Esophagus (tissue), 2 donors: ENCODE measurements at regions not wholly inside any gene's neighbourhood (a gene's known extent, or its start where the extent isn't known, plus 50 kb on each side); places are given as distances from the start of the nearest gene placed in this dataset.

Source experiments
- H3K27ac ChIP-seq, 2 donors: one replicate each; pipeline ENCODE4 v1.5.1; 2013; ENCODE audit warnings: low read depth in 2 of 2, mild to moderate bottlenecking in 2 of 2, inconsistent platforms in 1 of 2, low read length in 1 of 2, moderate library complexity in 1 of 2
- H3K27me3 ChIP-seq, 2 donors: one replicate each; pipeline ENCODE4 v1.6.1; 2013; ENCODE audit warnings: low read length in 2 of 2, control low read depth in 1 of 2, mild to moderate bottlenecking in 1 of 2; ENCODE audit not compliant: insufficient read depth in 2 of 2, control insufficient read depth in 1 of 2
- H3K36me3 ChIP-seq, 2 donors: one replicate each; pipeline ENCODE4 v1.6.1; 2013; ENCODE audit warnings: low read length in 1 of 2; ENCODE audit not compliant: control insufficient read depth in 2 of 2, insufficient read depth in 2 of 2
- H3K4me1 ChIP-seq, 2 donors: one replicate each; pipeline ENCODE4 v1.6.1; 2013; ENCODE audit warnings: low read length in 1 of 2; ENCODE audit not compliant: control insufficient read depth in 2 of 2, insufficient read depth in 2 of 2
- H3K4me3 ChIP-seq, 2 donors: one replicate each; pipeline ENCODE4 v1.5.1; 2013; ENCODE audit warnings: low read length in 2 of 2, mild to moderate bottlenecking in 2 of 2, low read depth in 1 of 2, moderate library complexity in 1 of 2
- H3K9me3 ChIP-seq, 2 donors: one replicate each; pipeline ENCODE4 v1.6.1; 2013; ENCODE audit warnings: mild to moderate bottlenecking in 2 of 2, low read depth in 1 of 2, low read length in 1 of 2, moderate library complexity in 1 of 2; ENCODE audit not compliant: control insufficient read depth in 2 of 2, insufficient read depth in 1 of 2
- WGBS, 2 donors: extraction: QIAGEN DNeasy Blood & Tissue Kit; methylation state at CpG; one replicate each; pipeline ENCODE4 v1.1.7; 2013; 5-methylcytosine and 5-hydroxymethylcytosine counted together
- donor health status: healthy with polysubstance abuse.
- donor health status: Bipolar disorder and iron deficiency.

GRCh38 chr11:109112821-109113280 lies 309.1 kb upstream of the C11orf87 start:
- 11 to 22% methylated on average over 7 of the region's 7 CpGs for WGBS, 2 donors
- H3K4me1 ChIP-seq, result no peaks in the 10 kb centered on the region
- no peak overlapping the region for H3K27ac ChIP-seq
- H3K4me3 ChIP-seq, result no peak overlapping the region
- H3K9me3 ChIP-seq, result no peaks in the 10 kb centered on the region
- H3K36me3 ChIP-seq, result no peaks in the 10 kb centered on the region
- H3K27me3 ChIP-seq, result no peaks in the 10 kb centered on the region

GRCh38 chr11:109120341-109120740 lies 301.6 kb upstream of the C11orf87 start:
- Histone ChIP-seq H3K36me3 (no peaks in the 10 kb centered on the region), H3K9me3 (no peaks in the 10 kb centered on the region), H3K27ac (no peak overlapping the region), H3K27me3 (no peaks in the 10 kb centered on the region), H3K4me1 (no peaks in the 10 kb centered on the region), H3K4me3 (no peak overlapping the region)
- WGBS, 2 donors, result 89 to 92% methylated on average over 3 of the region's 3 CpGs

- Histone ChIP-seq H3K36me3 (no peaks in the 10 kb centered on the region), H3K27me3 (no peaks in the 10 kb centered on the region), H3K9me3 (no peaks in the 10 kb centered on the region), H3K27ac (no peak overlapping the region), H3K4me1 (no peaks in the 10 kb centered on the region), H3K4me3 (no peak overlapping the region)
- 93% methylated on average over 5 of the region's 5 CpGs for WGBS, 2 donors
Measured at GRCh38 chr11:109121173-109121932, 300.6 kb upstream of the C11orf87 start.

- Histone ChIP-seq H3K4me1 (no peaks in the 10 kb centered on the region), H3K4me3 (no peak overlapping the region), H3K27ac (no peak overlapping the region), H3K9me3 (no peaks in the 10 kb centered on the region), H3K36me3 (no peaks in the 10 kb centered on the region), H3K27me3 (no peaks in the 10 kb centered on the region)
- 63 to 65% methylated on average over 11 of the region's 11 CpGs for WGBS, 2 donors
Measured at GRCh38 chr11:109123816-109124787, 297.9 kb upstream of the C11orf87 start.

- 38 to 47% methylated on average over 1 of the region's 1 CpG for WGBS, 2 donors
- no peak overlapping the region for H3K27ac ChIP-seq
- H3K4me1 ChIP-seq, result no peaks in the 10 kb centered on the region
- no peaks in the 10 kb centered on the region for H3K27me3 ChIP-seq
- no peaks in the 10 kb centered on the region for H3K36me3 ChIP-seq
- H3K4me3 ChIP-seq, result no peak overlapping the region
- no peaks in the 10 kb centered on the region for H3K9me3 ChIP-seq
Measured at GRCh38 chr11:109130910-109131309, 291.1 kb upstream of the C11orf87 start.

- Histone ChIP-seq H3K27me3 (no peaks in the 10 kb centered on the region), H3K36me3 (no peaks in the 10 kb centered on the region), H3K9me3 (no peaks in the 10 kb centered on the region), H3K4me3 (no peak overlapping the region), H3K27ac (no peak overlapping the region), H3K4me1 (no peaks in the 10 kb centered on the region)
- WGBS, 2 donors, result 34 to 46% methylated on average over 4 of the region's 4 CpGs
Measured at GRCh38 chr11:109132539-109132938, 289.5 kb upstream of the C11orf87 start.

- no peaks in the 10 kb centered on the region for H3K27me3 ChIP-seq
- no peaks in the 10 kb centered on the region for H3K9me3 ChIP-seq
- no peaks in the 10 kb centered on the region for H3K36me3 ChIP-seq
- 56 to 68% methylated on average over 4 of the region's 4 CpGs for WGBS, 2 donors
- H3K4me1 ChIP-seq, result no peaks in the 10 kb centered on the region
- H3K27ac ChIP-seq, result no peak overlapping the region
- H3K4me3 ChIP-seq, result no peak overlapping the region
Measured at GRCh38 chr11:109133159-109133558, 288.8 kb upstream of the C11orf87 start.

- Histone ChIP-seq H3K36me3 (no peaks in the 10 kb centered on the region), H3K4me1 (no peaks in the 10 kb centered on the region), H3K4me3 (no peak overlapping the region), H3K27ac (no peak overlapping the region), H3K9me3 (no peaks in the 10 kb centered on the region), H3K27me3 (no peaks in the 10 kb centered on the region)
- 72 to 73% methylated on average over 2 of the region's 2 CpGs for WGBS, 2 donors
Measured at GRCh38 chr11:109135627-109136026, 286.4 kb upstream of the C11orf87 start.

GRCh38 chr11:109138196-109138595 lies 283.8 kb upstream of the C11orf87 start:
- no peak overlapping the region for H3K4me3 ChIP-seq
- H3K4me1 ChIP-seq, result no peaks in the 10 kb centered on the region
- H3K36me3 ChIP-seq, result no peaks in the 10 kb centered on the region
- no peaks in the 10 kb centered on the region for H3K27me3 ChIP-seq
- H3K27ac ChIP-seq, result no peak overlapping the region
- no peaks in the 10 kb centered on the region for H3K9me3 ChIP-seq
